H1 (cell line): ENCODE measurements at regions not wholly inside any gene's neighbourhood (a gene's known extent, or its start where the extent isn't known, plus 50 kb on each side); places are given as distances from the start of the nearest gene placed in this dataset.

Experiments used
- CTCF ChIA-PET: fragments of 300-600 bp; sonication (Branson Sonifier 250); formaldehyde crosslinking; loops from one replicate; lab custom pipeline; 2021; ENCODE audit not compliant: partially characterized antibody; lab: Charles Lee
- POLR2A ChIA-PET: fragments of 300-600 bp; sonication (Branson Sonifier 250); formaldehyde crosslinking; loops from one replicate; lab custom pipeline; 2021; ENCODE audit warnings: inconsistent platforms; ENCODE audit not compliant: partially characterized antibody; lab: Charles Lee
- DNase-seq, 2 experiments: peaks; one replicate each; pipeline versions ENCODE4 v3.0.0 to v3.0.0-alpha.2; 2010 to 2022; ENCODE audit warnings: low spot score in 2 of 2, low read depth in 1 of 2, mixed read lengths in 1 of 2
- FAIRE-seq: peaks from 2 replicates; lab custom pipeline; 2011; peaks lifted over from hg19 to GRCh38; lab: Jason Lieb, UNC
- H2AFZ ChIP-seq: 2 replicates; pipeline ENCODE4 v1.8.1; 2012; ENCODE audit warnings: low read length, inconsistent platforms
- H2AK5ac ChIP-seq: 2 replicates; pipeline ENCODE4 v1.6.1; 2013; ENCODE audit warnings: low read depth, low read length
- H2BK120ac ChIP-seq: replicated peaks from 2 replicates; pipeline ENCODE3; 2013; ENCODE audit warnings: low read depth, low read length, inconsistent platforms
- H2BK12ac ChIP-seq: 2 replicates; pipeline ENCODE4 v1.6.1; 2013; ENCODE audit warnings: low read depth, low read length
- H2BK15ac ChIP-seq: 2 replicates; pipeline ENCODE4 v1.6.1; 2013; ENCODE audit warnings: low read length
- H2BK20ac ChIP-seq: 2 replicates; pipeline ENCODE4 v1.6.1; 2013; ENCODE audit warnings: low read length
- H2BK5ac ChIP-seq: 2 replicates; pipeline ENCODE4 v1.6.1; 2013; ENCODE audit warnings: low read depth, low read length
- H3K14ac ChIP-seq: 2 replicates; pipeline ENCODE4 v1.6.1; 2013; ENCODE audit warnings: inconsistent platforms; ENCODE audit not compliant: insufficient read length
- H3K18ac ChIP-seq: 2 replicates; pipeline ENCODE4 v1.6.1; 2013; ENCODE audit warnings: low read length; ENCODE audit errors: extremely low read depth
- H3K23ac ChIP-seq: 2 replicates; pipeline ENCODE4 v1.6.1; 2013; ENCODE audit warnings: inconsistent platforms; ENCODE audit not compliant: insufficient read length
- H3K23me2 ChIP-seq: 2 replicates; pipeline ENCODE4 v1.6.1; 2013; ENCODE audit warnings: low read depth, low read length
- H3K27ac ChIP-seq: 2 replicates; pipeline ENCODE4 v1.6.1; 2011; ENCODE audit warnings: low read depth, low read length, inconsistent platforms
- H3K27me3 ChIP-seq, 4 experiments: replicated peaks in 1 of 4; 1 replicate in 1 of 4; 2 replicates in 3 of 4; pipeline versions ENCODE4 v1.6.1 to v1.8.1; 2011 to 2013; ENCODE audit warnings: low read length in 3 of 4, mild to moderate bottlenecking in 3 of 4, inconsistent platforms in 2 of 4, mixed read lengths in 2 of 4, moderate library complexity in 1 of 4; ENCODE audit not compliant: control insufficient read depth in 3 of 4, insufficient read depth in 3 of 4; ENCODE audit errors: extremely low read depth in 1 of 4
- H3K36me3 ChIP-seq, 4 experiments: 2 replicates each; pipeline versions ENCODE4 v1.6.1 to v1.8.1; 2011 to 2013; ENCODE audit warnings: mild to moderate bottlenecking in 4 of 4, low read length in 3 of 4, moderate library complexity in 2 of 4, control low read depth in 1 of 4, inconsistent platforms in 1 of 4; ENCODE audit not compliant: insufficient read depth in 4 of 4, control insufficient read depth in 2 of 4
- H3K4ac ChIP-seq: replicated peaks from 2 replicates; pipeline ENCODE3; 2013; ENCODE audit warnings: low read length, low read depth, mixed read lengths, inconsistent platforms; ENCODE audit not compliant: insufficient read length
- H3K4me1 ChIP-seq, 4 experiments: replicated peaks in 1 of 4; 1 replicate in 1 of 4; 2 replicates in 3 of 4; pipeline versions ENCODE4 v1.6.1 to v1.8.1; 2011 to 2013; ENCODE audit warnings: low read length in 3 of 4, inconsistent platforms in 2 of 4, mixed read lengths in 1 of 4; ENCODE audit not compliant: insufficient read depth in 4 of 4, control insufficient read depth in 3 of 4
- H3K4me2 ChIP-seq, 2 experiments: 2 replicates each; pipeline versions ENCODE4 v1.6.1 to v1.8.1; 2011 to 2013; ENCODE audit warnings: low read depth in 2 of 2, low read length in 2 of 2, control low read depth in 1 of 2, inconsistent platforms in 1 of 2, mild to moderate bottlenecking in 1 of 2; ENCODE audit not compliant: insufficient read depth in 1 of 2
- H3K4me3 ChIP-seq, 4 experiments: fragments of 200-600, 300-600 bp in 1 of 4; sonication (generic), shearing (Covaris generic), sonication (Bioruptor Twin) in 1 of 4; 2 replicates each; pipeline versions ENCODE4 v1.5.1 to v1.8.1; 2011 to 2016; ENCODE audit warnings: low read length in 4 of 4, low read depth in 3 of 4, control low read depth in 2 of 4, inconsistent platforms in 2 of 4, mild to moderate bottlenecking in 2 of 4, mixed read lengths in 1 of 4, moderate library complexity in 1 of 4; ENCODE audit not compliant: insufficient read depth in 2 of 4; ENCODE audit errors: extremely low read depth in 1 of 4
- H3K56ac ChIP-seq: replicated peaks from 2 replicates; pipeline ENCODE3; 2013; ENCODE audit warnings: low read depth, mild to moderate bottlenecking, mixed read lengths, low read length, inconsistent platforms; ENCODE audit not compliant: insufficient read length
- H3K79me1 ChIP-seq: 2 replicates; pipeline ENCODE4 v1.6.1; 2013; ENCODE audit warnings: low read depth, low read length, control low read depth
- H3K79me2 ChIP-seq, 2 experiments: 2 replicates each; pipeline versions ENCODE4 v1.6.1 to v1.8.1; 2012 to 2013; ENCODE audit warnings: low read length in 2 of 2, mild to moderate bottlenecking in 2 of 2, inconsistent platforms in 1 of 2; ENCODE audit not compliant: insufficient read depth in 2 of 2, control insufficient read depth in 1 of 2
- H3K9ac ChIP-seq, 4 experiments: replicated peaks in 1 of 4; 1 replicate in 1 of 4; 2 replicates in 3 of 4; pipeline versions ENCODE4 v1.6.1 to v1.8.1; 2011 to 2013; ENCODE audit warnings: low read depth in 3 of 4, low read length in 3 of 4, control low read depth in 2 of 4, mild to moderate bottlenecking in 2 of 4, moderate library complexity in 2 of 4, inconsistent platforms in 1 of 4; ENCODE audit errors: extremely low read depth in 1 of 4
- H3K9me3 ChIP-seq, 2 experiments: 2 replicates each; pipeline versions ENCODE4 v1.6.1 to v1.8.1; 2012 to 2013; ENCODE audit warnings: mild to moderate bottlenecking in 2 of 2, moderate library complexity in 2 of 2, control low read depth in 1 of 2, inconsistent platforms in 1 of 2, low read depth in 1 of 2, low read length in 1 of 2, mixed read lengths in 1 of 2; ENCODE audit not compliant: insufficient read depth in 2 of 2
- H4K20me1 ChIP-seq, 2 experiments: replicated peaks in 1 of 2; 2 replicates each; pipeline versions ENCODE3 to v1.8.1; 2011 to 2013; ENCODE audit warnings: inconsistent platforms in 2 of 2, low read length in 2 of 2, mild to moderate bottlenecking in 1 of 2; ENCODE audit not compliant: insufficient read depth in 2 of 2, control insufficient read depth in 1 of 2
- H4K5ac ChIP-seq: 2 replicates; pipeline ENCODE4 v1.6.1; 2013; ENCODE audit warnings: low read length, low read depth, mixed read lengths, inconsistent platforms; ENCODE audit not compliant: insufficient read length
- H4K8ac ChIP-seq: 2 replicates; pipeline ENCODE4 v1.8.0; 2013; ENCODE audit warnings: mild to moderate bottlenecking, moderate library complexity, low read length, inconsistent platforms; ENCODE audit not compliant: insufficient read depth; ENCODE audit errors: extremely low read depth
- H4K91ac ChIP-seq: replicated peaks from 2 replicates; pipeline ENCODE3; 2013; ENCODE audit warnings: low read length, mixed read lengths, inconsistent platforms; ENCODE audit not compliant: insufficient read length
- ASH2L ChIP-seq: fragments of 200-600, 300-600 bp; sonication (generic); IDR thresholded peaks from one replicate; pipeline ENCODE4 v1.7.1; 2017; ENCODE audit warnings: low read length
- CBX8 ChIP-seq: fragments of 300-800, 300-1000 bp; sonication (generic); IDR thresholded peaks from 2 replicates; pipeline ENCODE4 v1.7.1; 2016; ENCODE audit warnings: low read depth, low read length, borderline replicate concordance
- CHD1 ChIP-seq: IDR thresholded peaks from 2 replicates; pipeline ENCODE4 v1.6.1; 2012; ENCODE audit warnings: low read depth, low read length, improper control_type of control experiment
- EGR1 ChIP-seq: IDR thresholded peaks from 2 replicates; pipeline ENCODE4 v1.6.1; 2011; ENCODE audit warnings: low read depth, low read length, borderline replicate concordance
- GABPA ChIP-seq: IDR thresholded peaks from 2 replicates; pipeline ENCODE4 v1.6.1; 2011; ENCODE audit warnings: mild to moderate bottlenecking, low read length, moderate library complexity, borderline replicate concordance; ENCODE audit not compliant: insufficient read depth
- JUN ChIP-seq: IDR thresholded peaks from 2 replicates; pipeline ENCODE4 v1.6.1; 2011; ENCODE audit warnings: low read depth, mild to moderate bottlenecking, improper control_type of control experiment, low read length
- JUND ChIP-seq: IDR thresholded peaks from 2 replicates; pipeline ENCODE4 v1.6.1; 2011; ENCODE audit warnings: mild to moderate bottlenecking, improper control_type of control experiment, low read length
- MAFK ChIP-seq: IDR thresholded peaks from 2 replicates; pipeline ENCODE4 v1.6.1; 2012; ENCODE audit warnings: low read depth, mild to moderate bottlenecking, improper control_type of control experiment, low read length
- SIN3A ChIP-seq, 2 experiments: IDR thresholded peaks in 1 of 2; conservative IDR thresholded peaks in 1 of 2; 2 replicates each; pipeline ENCODE4 v1.6.1; 2011 to 2012; ENCODE audit warnings: low read length in 2 of 2, improper control_type of control experiment in 1 of 2, low read depth in 1 of 2, mild to moderate bottlenecking in 1 of 2
- SRF ChIP-seq: IDR thresholded peaks from 2 replicates; pipeline ENCODE4 v1.6.1; 2011; ENCODE audit warnings: mild to moderate bottlenecking, low read depth, low read length, moderate library complexity
- TEAD4 ChIP-seq: IDR thresholded peaks from 2 replicates; pipeline ENCODE4 v1.6.1; 2012; ENCODE audit warnings: low read depth, low read length, inconsistent platforms, mixed read lengths
- YY1 ChIP-seq: IDR thresholded peaks from 2 replicates; pipeline ENCODE4 v1.6.1; 2011; ENCODE audit warnings: low read depth, mild to moderate bottlenecking, low read length
- WGBS, 2 experiments: shearing (Covaris generic) in 1 of 2; methylation state at CpG; one replicate each; pipeline versions ENCODE4 v1.1.6 to v1.1.7; 2013 to 2015; ENCODE audit warnings: low lambda C conversion rate in 2 of 2, mixed read lengths in 2 of 2, inconsistent platforms in 1 of 2, low coverage in 1 of 2, missing lambda C conversion rate in 1 of 2; ENCODE audit not compliant: insufficient replicate concordance in 2 of 2, insufficient coverage in 1 of 2, insufficient read length in 1 of 2; ENCODE audit errors: extremely low coverage in 1 of 2, missing lambda C conversion rate in 1 of 2; 5-methylcytosine and 5-hydroxymethylcytosine counted together

DNA sequence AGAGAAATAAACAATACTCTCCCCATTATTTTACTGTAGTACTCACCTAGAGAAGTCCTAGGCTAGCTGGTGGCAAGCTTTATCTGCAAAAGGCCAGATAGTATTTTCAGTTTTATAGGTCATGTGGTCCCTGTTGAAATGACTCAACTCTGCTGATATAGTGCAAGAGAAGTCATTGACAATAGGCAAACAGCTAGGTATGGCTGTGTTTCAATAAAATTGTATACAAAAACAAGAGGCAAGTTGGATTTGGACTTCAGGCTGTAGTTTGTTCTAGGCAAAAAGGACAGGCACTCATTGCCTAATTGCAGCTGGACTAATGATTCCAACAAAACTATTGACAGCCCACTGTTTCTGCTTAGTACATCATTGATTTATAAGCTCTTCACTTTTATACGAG is 328.0 kb upstream of the PDZRN3 start:
- 93% methylated on average over 1 of the region's 1 CpG; no CpG with 5 or more reads in 1 of the 2 experiments for WGBS, 2 experiments
- Histone ChIP-seq H2AK5ac (no peak overlapping the region), H4K5ac (no peak overlapping the region), H3K79me1 (no peaks in the 10 kb centered on the region), H3K27me3 (no peaks in the 10 kb centered on the region), H4K91ac (no peak overlapping the region), H2BK12ac (no peak overlapping the region), H3K36me3 (no peaks in the 10 kb centered on the region), H3K4me1 (no peaks in the 10 kb centered on the region), H3K14ac (no peak overlapping the region), H3K79me2 (no peaks in the 10 kb centered on the region), H3K23me2 (no peaks in the 10 kb centered on the region), H2BK15ac (no peak overlapping the region), H3K4me3 (no peak overlapping the region), H3K9me3 (no peaks in the 10 kb centered on the region), H4K8ac (no peak overlapping the region), H2BK5ac (no peak overlapping the region), H3K27ac (no peak overlapping the region), H3K9ac (no peak overlapping the region), H3K18ac (no peak overlapping the region), H2BK120ac (no peak overlapping the region), H2AFZ (no peak overlapping the region), H4K20me1 (no peaks in the 10 kb centered on the region), H3K56ac (no peak overlapping the region), H3K23ac (no peak overlapping the region), H3K4ac (no peak overlapping the region), H2BK20ac (no peak overlapping the region), H3K4me2 (no peak overlapping the region)
- POLR2A ChIA-PET = no interaction called here
- FAIRE-seq = no peak
- CTCF ChIA-PET = no interaction called here
- TF ChIP-seq GABPA (no peak), JUN (no peak), JUND (no peak), CHD1 (no peak), SRF (no peak), EGR1 (no peak), ASH2L (no peak), YY1 (no peak), MAFK (no peak), CBX8 (no peak), TEAD4 (no peak), SIN3A (conservative IDR thresholded peaks at IDR 0.05 in 1 of 2, IDR thresholded peaks at IDR 0.05 in 1 of 2; ENCODE audit: low read depth in 1 of 2, low read length in 2 of 2) (no peak)
- DNase-seq = no peak
